ENCODE measurements at regions not wholly inside any gene's neighbourhood (a gene's known extent, or its start where the extent isn't known, plus 50 kb on each side); places are given as distances from the start of the nearest gene placed in this dataset.

DNA sequence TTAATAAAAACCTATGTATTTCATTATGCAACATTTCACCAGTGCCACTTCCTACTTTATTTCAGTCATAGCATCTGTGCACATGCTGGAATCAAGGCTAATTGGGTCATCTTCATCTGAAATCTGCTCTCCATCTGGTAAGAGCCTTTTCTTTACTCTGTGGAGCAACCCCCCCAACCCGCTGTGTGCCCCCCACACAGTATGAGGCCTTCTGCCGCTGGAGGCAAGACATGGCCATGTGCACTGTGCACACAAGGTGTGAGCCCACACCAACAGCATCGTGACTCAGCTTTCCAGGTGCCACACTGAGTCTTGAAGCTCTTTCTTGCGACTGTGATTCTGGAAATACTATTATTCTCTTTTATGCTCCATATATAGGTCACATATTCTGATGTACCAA is 471.0 kb downstream of the TBC1D4 start:
- CTCF ChIA-PET: no interaction called here
- no peak overlapping the region for H3K4me3 Mint-ChIP-seq
- H3K9me3 Mint-ChIP-seq: no peaks in the 10 kb centered on the region
- no peaks in the 10 kb centered on the region for H3K27me3 Mint-ChIP-seq (ENCODE audit: low read depth)
- H3K36me3 Mint-ChIP-seq: no peaks in the 10 kb centered on the region
- POLR2A ChIA-PET: no interaction called here
- ATAC-seq (no peak), DNase-seq (ENCODE audit: low spot score) (no peak)
- TF ChIP-seq CREM (CRISPR knock-in tag; IDR thresholded peaks at IDR 0.05) (no peak), ATF1 (CRISPR knock-in tag; IDR thresholded peaks at IDR 0.05) (no peak), NR2C2 (CRISPR knock-in tag; IDR thresholded peaks at IDR 0.05) (no peak), CBFB (CRISPR knock-in tag; IDR thresholded peaks at IDR 0.05; ENCODE audit: low read depth) (no peak)
- TF ChIP-seq, protein P1, sequence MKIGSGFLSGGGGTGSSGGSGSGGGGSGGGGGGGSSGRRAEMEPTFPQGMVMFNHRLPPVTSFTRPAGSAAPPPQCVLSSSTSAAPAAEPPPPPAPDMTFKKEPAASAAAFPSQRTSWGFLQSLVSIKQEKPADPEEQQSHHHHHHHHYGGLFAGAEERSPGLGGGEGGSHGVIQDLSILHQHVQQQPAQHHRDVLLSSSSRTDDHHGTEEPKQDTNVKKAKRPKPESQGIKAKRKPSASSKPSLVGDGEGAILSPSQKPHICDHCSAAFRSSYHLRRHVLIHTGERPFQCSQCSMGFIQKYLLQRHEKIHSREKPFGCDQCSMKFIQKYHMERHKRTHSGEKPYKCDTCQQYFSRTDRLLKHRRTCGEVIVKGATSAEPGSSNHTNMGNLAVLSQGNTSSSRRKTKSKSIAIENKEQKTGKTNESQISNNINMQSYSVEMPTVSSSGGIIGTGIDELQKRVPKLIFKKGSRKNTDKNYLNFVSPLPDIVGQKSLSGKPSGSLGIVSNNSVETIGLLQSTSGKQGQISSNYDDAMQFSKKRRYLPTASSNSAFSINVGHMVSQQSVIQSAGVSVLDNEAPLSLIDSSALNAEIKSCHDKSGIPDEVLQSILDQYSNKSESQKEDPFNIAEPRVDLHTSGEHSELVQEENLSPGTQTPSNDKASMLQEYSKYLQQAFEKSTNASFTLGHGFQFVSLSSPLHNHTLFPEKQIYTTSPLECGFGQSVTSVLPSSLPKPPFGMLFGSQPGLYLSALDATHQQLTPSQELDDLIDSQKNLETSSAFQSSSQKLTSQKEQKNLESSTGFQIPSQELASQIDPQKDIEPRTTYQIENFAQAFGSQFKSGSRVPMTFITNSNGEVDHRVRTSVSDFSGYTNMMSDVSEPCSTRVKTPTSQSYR (CRISPR knock-in tag; IDR thresholded peaks at IDR 0.05): no peak
- TF ChIP-seq, protein P2, sequence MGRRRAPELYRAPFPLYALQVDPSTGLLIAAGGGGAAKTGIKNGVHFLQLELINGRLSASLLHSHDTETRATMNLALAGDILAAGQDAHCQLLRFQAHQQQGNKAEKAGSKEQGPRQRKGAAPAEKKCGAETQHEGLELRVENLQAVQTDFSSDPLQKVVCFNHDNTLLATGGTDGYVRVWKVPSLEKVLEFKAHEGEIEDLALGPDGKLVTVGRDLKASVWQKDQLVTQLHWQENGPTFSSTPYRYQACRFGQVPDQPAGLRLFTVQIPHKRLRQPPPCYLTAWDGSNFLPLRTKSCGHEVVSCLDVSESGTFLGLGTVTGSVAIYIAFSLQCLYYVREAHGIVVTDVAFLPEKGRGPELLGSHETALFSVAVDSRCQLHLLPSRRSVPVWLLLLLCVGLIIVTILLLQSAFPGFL (CRISPR knock-in tag; IDR thresholded peaks at IDR 0.05; ENCODE audit: borderline replicate concordance): no peak
- TF ChIP-seq, protein P3, sequence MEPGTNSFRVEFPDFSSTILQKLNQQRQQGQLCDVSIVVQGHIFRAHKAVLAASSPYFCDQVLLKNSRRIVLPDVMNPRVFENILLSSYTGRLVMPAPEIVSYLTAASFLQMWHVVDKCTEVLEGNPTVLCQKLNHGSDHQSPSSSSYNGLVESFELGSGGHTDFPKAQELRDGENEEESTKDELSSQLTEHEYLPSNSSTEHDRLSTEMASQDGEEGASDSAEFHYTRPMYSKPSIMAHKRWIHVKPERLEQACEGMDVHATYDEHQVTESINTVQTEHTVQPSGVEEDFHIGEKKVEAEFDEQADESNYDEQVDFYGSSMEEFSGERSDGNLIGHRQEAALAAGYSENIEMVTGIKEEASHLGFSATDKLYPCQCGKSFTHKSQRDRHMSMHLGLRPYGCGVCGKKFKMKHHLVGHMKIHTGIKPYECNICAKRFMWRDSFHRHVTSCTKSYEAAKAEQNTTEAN (CRISPR knock-in tag; IDR thresholded peaks at IDR 0.05): no peak
- no peak overlapping the region for H3K27ac Mint-ChIP-seq
- no peaks in the 10 kb centered on the region for H3K4me1 Mint-ChIP-seq

DNA sequence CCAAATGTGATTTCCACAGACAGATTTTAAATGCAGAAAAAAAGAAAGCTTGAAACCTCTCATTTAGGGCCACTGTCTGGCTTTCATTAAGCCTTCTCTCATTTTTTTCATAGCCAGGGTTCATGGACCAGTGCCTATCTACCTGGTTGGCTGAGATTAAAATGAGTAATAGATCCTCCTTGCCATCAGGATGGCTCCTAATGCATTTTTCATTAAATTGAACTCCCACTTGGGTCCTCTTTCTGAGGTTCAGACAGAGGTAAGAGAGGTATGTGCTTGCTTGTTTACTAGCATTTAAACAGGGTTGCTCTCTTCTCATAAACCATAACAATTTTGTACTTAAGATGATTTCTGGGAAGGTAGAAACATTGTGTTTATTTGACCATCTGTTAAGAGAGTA is 473.0 kb downstream of the TBC1D4 start:
- H3K27ac Mint-ChIP-seq: no peak overlapping the region
- H3K36me3 Mint-ChIP-seq: no peaks in the 10 kb centered on the region
- no peaks in the 10 kb centered on the region for H3K4me1 Mint-ChIP-seq
- H3K9me3 Mint-ChIP-seq: no peaks in the 10 kb centered on the region
- ATAC-seq (no peak), DNase-seq (ENCODE audit: low spot score) (no peak)
- H3K27me3 Mint-ChIP-seq (ENCODE audit: low read depth): no peaks in the 10 kb centered on the region
- no peak overlapping the region for H3K4me3 Mint-ChIP-seq
- POLR2A ChIA-PET: no interaction called here
- CTCF ChIA-PET: no interaction called here
- TF ChIP-seq SMAD3 (CRISPR knock-in tag; IDR thresholded peaks at IDR 0.05; ENCODE audit: borderline replicate concordance) (no peak), CREM (CRISPR knock-in tag; IDR thresholded peaks at IDR 0.05) (no peak), ZNF423 (CRISPR knock-in tag; IDR thresholded peaks at IDR 0.05) (no peak), NR1H2 (CRISPR knock-in tag; IDR thresholded peaks at IDR 0.05) (no peak), CREB1 (CRISPR knock-in tag; IDR thresholded peaks at IDR 0.05) (no peak), FOXJ3 (CRISPR knock-in tag; IDR thresholded peaks at IDR 0.05; ENCODE audit: borderline replicate concordance) (no peak), ZNF317 (CRISPR knock-in tag; IDR thresholded peaks at IDR 0.05; ENCODE audit: borderline replicate concordance, low read depth) (no peak), EMX1 (CRISPR knock-in tag; IDR thresholded peaks at IDR 0.05) (no peak), TEAD4 (CRISPR knock-in tag; IDR thresholded peaks at IDR 0.05) (no peak), ELF4 (CRISPR knock-in tag; IDR thresholded peaks at IDR 0.05; ENCODE audit: low read depth) (no peak), RORB (CRISPR knock-in tag; IDR thresholded peaks at IDR 0.05) (no peak)
- TF ChIP-seq, protein P4, sequence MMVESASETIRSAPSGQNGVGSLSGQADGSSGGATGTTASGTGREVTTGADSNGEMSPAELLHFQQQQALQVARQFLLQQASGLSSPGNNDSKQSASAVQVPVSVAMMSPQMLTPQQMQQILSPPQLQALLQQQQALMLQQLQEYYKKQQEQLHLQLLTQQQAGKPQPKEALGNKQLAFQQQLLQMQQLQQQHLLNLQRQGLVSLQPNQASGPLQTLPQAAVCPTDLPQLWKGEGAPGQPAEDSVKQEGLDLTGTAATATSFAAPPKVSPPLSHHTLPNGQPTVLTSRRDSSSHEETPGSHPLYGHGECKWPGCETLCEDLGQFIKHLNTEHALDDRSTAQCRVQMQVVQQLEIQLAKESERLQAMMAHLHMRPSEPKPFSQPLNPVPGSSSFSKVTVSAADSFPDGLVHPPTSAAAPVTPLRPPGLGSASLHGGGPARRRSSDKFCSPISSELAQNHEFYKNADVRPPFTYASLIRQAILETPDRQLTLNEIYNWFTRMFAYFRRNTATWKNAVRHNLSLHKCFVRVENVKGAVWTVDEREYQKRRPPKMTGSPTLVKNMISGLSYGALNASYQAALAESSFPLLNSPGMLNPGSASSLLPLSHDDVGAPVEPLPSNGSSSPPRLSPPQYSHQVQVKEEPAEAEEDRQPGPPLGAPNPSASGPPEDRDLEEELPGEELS (CRISPR knock-in tag; IDR thresholded peaks at IDR 0.05): no peak
- TF ChIP-seq, protein P5, sequence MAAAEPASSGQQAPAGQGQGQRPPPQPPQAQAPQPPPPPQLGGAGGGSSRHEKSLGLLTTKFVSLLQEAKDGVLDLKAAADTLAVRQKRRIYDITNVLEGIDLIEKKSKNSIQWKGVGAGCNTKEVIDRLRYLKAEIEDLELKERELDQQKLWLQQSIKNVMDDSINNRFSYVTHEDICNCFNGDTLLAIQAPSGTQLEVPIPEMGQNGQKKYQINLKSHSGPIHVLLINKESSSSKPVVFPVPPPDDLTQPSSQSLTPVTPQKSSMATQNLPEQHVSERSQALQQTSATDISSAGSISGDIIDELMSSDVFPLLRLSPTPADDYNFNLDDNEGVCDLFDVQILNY (CRISPR knock-in tag; IDR thresholded peaks at IDR 0.05): no peak
- TF ChIP-seq, protein P6, sequence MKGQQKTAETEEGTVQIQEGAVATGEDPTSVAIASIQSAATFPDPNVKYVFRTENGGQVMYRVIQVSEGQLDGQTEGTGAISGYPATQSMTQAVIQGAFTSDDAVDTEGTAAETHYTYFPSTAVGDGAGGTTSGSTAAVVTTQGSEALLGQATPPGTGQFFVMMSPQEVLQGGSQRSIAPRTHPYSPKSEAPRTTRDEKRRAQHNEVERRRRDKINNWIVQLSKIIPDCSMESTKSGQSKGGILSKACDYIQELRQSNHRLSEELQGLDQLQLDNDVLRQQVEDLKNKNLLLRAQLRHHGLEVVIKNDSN (CRISPR knock-in tag; IDR thresholded peaks at IDR 0.05): no peak
- TF ChIP-seq, protein P7, sequence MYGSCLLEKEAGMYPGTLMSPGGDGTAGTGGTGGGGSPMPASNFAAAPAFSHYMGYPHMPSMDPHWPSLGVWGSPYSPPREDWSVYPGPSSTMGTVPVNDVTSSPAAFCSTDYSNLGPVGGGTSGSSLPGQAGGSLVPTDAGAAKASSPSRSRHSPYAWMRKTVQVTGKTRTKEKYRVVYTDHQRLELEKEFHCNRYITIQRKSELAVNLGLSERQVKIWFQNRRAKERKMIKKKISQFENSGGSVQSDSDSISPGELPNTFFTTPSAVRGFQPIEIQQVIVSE (CRISPR knock-in tag; IDR thresholded peaks at IDR 0.05; ENCODE audit: borderline replicate concordance): no peak
- TF ChIP-seq, protein P8, sequence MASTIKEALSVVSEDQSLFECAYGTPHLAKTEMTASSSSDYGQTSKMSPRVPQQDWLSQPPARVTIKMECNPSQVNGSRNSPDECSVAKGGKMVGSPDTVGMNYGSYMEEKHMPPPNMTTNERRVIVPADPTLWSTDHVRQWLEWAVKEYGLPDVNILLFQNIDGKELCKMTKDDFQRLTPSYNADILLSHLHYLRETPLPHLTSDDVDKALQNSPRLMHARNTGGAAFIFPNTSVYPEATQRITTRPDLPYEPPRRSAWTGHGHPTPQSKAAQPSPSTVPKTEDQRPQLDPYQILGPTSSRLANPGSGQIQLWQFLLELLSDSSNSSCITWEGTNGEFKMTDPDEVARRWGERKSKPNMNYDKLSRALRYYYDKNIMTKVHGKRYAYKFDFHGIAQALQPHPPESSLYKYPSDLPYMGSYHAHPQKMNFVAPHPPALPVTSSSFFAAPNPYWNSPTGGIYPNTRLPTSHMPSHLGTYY (CRISPR knock-in tag; IDR thresholded peaks at IDR 0.05): no peak
- TF ChIP-seq, protein P9, sequence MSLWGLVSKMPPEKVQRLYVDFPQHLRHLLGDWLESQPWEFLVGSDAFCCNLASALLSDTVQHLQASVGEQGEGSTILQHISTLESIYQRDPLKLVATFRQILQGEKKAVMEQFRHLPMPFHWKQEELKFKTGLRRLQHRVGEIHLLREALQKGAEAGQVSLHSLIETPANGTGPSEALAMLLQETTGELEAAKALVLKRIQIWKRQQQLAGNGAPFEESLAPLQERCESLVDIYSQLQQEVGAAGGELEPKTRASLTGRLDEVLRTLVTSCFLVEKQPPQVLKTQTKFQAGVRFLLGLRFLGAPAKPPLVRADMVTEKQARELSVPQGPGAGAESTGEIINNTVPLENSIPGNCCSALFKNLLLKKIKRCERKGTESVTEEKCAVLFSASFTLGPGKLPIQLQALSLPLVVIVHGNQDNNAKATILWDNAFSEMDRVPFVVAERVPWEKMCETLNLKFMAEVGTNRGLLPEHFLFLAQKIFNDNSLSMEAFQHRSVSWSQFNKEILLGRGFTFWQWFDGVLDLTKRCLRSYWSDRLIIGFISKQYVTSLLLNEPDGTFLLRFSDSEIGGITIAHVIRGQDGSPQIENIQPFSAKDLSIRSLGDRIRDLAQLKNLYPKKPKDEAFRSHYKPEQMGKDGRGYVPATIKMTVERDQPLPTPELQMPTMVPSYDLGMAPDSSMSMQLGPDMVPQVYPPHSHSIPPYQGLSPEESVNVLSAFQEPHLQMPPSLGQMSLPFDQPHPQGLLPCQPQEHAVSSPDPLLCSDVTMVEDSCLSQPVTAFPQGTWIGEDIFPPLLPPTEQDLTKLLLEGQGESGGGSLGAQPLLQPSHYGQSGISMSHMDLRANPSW (CRISPR knock-in tag; conservative IDR thresholded peaks at IDR 0.05; ENCODE audit: low read depth): no peak

All from WTC11 (cell line).